NCI-H2227 treated with DMSO at 0.1 percent for 48 hours (cell line): ENCODE measurements at regions not wholly inside any gene's neighbourhood (a gene's known extent, or its start where the extent isn't known, plus 50 kb on each side); places are given as distances from the start of the nearest gene placed in this dataset.

Source experiments
- DNase-seq: peaks from one replicate; lab custom pipeline; 2025; lab: John Stamatoyannopoulos, UW

DNA sequence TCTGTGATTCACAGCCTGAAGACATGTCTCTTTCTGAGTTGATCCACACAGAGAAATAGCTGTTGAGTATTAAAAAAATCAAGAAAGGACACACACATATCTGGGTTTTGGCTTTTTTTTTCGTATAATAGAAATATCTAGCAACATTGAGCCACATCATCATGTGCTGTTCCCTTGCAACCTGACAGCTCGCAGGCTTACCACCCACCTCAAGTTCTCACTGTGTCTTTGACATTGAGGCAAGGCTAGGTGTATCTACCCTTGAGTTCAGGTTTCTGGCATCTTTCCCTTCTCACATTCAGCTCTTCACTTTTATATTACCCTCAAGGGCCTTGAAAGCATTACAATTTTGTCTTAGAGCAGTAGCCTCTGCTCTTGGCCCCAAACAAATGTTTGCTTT lies 490.3 kb upstream of the KIRREL3 start:
- DNase-seq, result no peak

DNA sequence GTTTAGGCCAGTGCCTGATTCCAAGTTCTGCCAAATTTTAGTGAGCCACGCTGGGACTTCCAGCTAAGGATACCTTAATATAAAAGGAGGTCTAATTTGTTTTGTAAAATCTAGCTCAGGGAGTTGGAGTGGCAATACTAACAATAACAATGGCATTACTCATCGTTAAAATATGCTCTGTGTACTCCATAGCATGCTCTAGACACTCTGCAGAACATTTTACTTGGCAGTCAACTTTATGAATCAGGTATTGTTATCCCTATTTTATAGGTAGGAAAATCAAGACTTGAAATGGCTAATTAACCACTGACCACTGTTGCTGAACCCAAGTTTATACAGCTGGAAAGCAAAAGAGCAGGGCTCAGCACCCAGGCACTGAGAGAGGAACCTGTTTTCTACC lies 485.0 kb upstream of the KIRREL3 start:
- no peak for DNase-seq

DNA sequence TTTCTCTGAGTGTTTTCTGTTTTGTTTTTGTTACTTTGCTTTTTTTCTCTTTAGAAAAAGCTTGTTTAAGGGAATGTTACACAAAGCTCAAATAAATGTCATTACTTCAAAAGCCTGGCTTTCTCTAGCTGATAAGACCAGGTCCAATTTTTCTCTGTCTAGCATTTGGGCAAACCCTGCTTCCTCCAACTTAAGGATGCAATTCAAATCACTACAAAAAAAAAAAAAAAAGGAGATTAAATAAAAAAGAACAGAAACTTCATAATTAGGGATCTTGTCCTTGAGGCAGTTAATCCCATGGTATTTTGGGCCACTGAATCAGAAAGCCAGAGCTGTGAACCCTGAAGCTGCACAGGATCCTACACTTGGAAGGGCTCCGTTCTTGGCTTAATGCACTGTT lies 480.8 kb upstream of the KIRREL3 start:
- DNase-seq, result no peak

DNA sequence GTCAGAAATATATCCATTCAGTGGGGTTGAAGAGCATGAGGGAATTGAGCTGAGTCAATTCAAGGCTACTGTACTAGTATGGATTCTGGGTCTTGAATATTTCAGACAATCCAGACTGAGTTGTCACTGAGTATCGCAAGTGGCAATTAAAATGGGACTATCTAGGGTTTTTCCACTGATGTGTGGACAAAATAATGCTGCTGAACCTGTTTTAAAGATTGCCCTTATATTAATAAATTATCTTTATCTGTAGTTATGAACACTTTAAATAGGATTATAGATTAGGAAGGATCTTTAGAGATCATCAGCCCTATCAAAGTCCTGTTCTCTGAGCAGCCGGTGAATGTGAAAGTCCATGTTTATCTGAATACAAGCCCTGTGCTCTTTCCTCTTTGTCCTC lies 478.3 kb upstream of the KIRREL3 start:
- DNase-seq, result no peak

DNA sequence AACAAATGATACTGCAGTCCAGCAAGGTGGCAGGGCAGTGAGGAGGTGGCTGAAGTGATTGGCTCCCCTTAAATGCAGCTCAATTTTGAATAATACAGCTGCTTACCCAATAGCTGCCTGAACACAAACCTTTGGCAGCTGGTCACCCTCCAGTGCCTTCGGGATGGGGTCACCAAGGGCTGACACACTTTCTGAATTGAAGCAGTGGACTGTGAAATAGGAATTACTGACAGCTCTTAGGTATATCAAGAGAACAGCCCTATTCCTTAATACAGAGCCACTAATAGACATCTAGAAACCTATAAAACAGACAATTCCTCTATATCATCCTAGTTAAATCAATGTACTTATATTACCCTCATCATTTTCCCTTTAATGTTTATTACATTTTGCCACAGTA lies 474.2 kb upstream of the KIRREL3 start:
- no peak for DNase-seq

DNA sequence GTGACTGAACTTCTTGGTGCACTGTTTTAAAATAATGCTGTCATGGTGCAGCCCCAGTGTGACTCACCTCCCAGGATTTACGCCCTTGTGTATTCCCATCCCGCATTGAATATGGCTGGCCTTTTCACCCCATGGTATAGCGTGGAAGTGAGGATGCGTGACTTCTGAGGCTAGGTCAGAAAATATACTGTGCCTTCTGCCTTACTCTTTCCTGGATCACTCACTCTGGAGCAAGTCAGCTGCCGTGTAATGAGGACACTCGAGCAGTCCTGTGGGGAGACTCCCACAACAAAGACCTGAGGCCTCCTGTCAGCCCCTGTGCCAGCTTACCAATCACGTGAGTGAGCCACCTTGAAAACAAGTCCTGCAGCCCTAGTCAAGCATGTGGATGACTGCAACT lies 471.9 kb upstream of the KIRREL3 start:
- no peak for DNase-seq

DNA sequence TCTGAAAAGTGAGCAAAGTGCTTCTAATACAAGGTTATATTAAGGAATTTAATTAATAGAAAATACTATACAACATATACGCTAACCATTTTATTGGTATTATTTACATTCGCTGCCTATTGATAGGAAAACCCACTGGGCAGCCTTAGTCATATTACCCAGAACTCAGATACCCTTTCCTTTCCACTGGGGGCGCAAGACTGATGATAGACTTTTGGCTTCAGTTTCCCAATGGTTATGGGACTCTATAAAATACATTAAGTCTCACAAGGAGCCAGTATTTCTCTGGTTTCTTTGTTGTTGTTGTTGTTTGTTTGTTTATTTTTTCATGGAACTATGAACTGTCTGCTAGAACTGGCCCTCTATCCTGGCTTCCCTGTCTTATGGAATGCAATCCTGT lies 471.1 kb upstream of the KIRREL3 start:
- DNase-seq, result no peak

DNA sequence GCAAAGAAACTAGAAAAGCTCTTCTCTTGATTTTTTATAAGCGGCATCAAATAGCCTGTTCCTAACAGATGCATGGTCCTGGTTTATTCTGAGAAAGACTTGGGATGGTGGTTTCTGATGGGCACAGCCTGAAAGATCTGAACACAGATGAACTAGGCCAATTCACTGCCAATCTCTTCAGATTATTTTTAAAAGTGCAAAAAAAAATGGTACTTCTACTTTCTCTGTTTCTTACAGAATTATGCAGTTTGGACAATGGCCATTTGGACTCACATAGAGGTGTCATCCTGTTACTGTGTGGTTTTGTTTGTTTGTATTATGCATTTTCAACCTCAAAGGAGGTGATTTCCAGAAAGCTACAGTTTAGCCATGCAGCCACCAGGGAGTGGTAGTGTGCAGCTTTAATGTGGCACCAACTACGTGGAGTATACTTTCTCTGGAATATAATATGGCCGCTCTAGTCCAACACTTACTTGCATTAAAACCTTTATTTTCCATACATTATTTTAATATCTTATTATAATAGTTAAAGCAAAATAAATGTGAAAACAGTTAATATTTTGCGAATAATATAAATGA lies 469.8 kb upstream of the KIRREL3 start:
- DNase-seq, result no peak

DNA sequence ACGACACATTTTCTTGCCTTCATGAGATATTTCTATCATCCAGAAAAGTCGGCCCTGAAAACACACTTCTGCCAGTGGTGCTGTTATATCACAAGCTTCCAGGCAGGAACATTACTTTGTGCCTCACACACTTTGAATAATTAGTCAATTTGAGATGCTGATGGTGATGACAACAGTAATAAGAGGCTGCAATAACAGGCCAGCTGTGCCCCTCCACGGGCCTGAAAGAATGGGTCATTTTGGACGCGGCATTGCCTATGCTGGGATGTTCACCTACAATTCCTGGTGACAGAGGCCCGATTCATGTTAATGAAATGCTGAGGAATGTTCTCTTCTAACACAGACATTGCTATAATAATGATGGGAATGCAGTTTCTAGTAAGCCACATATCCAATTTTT lies 463.8 kb upstream of the KIRREL3 start:
- DNase-seq, result no peak

DNA sequence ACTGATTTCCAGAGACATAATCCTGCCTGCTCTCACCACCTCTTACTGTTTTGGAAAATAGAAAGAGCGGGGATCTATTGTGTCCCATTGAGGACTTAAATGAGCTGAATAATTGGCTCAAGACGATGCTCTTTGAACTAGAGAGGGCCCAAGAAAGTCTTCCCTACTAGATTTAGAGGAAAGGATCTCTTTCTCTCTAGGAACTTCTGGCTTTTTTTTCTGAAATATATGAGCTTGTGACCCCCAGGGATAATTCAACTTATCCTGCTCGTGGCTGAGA lies 461.4 kb upstream of the KIRREL3 start:
- no peak for DNase-seq

DNA sequence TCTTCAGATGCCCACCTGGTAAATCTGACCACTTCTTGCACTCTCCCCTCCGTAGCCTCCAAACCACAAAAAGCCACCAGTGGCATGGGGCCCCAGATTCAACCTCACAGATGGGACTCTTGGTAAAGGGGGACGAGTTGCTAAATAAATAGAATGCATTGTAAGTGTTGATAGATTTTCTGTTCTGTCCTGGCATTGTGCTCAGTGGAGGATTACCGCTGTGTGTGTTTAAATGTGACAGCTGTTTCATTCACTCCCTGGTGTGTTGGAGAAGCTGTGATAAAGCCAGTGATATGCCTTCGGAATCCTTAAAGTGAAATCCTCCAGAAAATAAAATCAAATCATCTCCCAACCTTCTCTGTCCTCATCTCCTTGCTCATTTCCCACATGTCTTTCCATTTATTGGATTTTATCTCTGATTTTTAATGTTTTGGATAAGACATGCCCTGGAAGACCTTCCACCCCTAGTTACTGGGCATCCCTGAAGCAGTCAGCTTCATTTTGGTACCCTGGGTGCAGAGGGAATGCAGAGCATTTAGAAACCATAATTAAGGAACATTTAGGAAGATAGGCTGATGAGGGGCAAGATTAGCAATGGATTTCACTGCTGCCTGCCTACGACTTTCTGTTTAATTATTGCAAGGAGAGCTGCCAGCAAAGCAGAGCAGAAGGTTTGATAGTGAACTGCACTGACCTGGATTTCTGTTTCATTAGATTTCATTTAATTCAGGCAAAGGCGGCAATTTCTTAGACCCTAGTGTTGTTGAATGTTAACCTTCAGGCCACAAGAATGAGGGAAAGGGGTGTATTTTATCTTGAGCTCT lies 460.9 kb upstream of the KIRREL3 start:
- DNase-seq, result no peak

DNA sequence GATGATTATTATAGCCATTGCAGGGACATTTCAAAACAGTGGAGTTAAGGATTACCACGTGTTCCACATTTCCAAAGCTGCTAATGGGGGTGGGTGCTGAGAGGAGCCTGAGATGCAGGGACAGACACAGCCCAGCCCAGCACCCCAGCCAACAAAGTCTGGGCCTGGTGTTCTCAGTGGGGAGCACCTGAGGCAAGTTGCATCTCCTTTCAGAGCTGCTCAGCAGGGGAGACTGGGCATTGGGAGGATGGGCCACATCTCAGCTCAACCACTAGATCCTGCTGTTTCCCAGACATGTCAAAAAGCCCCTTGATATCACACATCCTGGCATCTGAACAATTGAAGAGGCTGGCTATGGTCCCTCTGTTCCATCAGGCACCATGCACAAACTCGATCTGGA lies 458.0 kb upstream of the KIRREL3 start:
- no peak for DNase-seq

DNA sequence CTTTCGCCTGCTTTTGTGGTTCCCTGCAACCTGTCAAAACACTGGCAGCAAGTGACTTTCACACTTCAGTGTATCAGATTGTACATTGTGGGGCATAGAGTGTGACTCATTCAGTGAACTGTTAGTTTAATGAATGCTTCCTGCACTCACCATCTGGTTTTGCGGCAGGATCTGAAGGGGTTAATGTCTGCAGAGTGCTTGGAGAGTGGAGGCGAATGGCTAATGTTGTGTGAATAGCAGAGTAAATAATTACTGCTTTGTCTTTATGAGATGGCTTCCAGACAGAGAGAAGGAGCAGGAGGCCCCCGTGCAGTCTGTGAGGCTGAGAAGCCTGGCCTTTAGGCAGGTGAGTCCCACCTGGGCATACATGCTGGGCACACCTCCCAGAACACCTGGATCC lies 454.3 kb upstream of the KIRREL3 start:
- DNase-seq, result no peak

DNA sequence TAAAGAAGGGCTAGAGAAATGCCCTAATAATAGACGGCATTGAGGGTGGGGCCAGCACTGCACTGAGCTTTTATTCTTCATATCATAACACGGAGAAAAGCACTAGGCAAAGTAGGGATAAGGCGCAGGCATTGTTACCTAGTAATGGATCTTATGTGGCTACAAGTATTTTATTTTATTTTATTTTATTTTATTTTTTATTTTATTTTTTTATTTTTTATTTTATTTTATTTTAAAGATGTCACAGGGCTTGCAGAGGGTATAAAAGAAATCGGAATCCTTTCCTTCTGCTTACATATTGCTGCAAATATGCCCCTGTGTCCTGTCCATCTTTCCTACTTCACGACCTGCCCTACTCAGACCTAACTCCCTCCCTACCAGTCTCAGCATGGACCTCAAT lies 452.0 kb upstream of the KIRREL3 start:
- DNase-seq, result no peak

DNA sequence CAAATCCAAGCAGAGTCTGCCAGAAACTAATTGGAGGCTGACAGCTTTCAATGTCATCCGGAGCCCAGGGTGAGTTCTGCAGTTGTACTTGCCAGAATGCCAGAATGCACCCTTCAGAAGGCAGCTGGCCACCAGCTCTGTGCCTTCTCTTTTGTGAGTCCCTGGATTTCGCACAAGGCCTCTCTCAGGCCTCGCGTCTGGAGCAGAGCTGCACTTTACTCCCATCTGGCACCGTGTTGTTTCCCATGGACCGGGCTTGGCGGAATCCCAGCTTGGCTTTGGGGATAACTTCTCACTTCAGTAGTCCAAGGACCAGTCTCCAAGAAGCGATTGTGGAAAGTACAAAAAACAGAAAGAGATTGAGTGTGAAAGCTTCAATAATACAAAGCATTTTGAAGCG lies 451.3 kb upstream of the KIRREL3 start:
- DNase-seq, result no peak

DNA sequence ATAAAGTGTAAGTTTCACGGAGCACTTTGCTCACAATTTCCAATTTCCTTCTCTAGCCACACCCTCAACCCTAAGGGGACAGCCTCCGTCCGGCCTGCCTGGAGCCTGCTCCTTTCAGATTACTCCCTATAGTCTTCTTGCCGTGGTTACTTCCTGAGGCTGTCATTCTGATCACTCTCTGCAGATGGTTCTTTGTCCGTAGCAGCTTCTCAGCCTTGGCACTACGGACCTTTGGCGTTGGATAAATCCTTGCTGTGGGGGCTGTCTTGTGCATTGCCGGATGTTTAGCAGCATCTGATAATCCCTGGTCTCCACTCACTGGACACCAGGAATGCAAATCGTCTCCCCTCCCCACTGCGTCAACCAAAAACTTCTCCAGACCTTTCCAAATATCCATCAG lies 447.5 kb upstream of the KIRREL3 start:
- DNase-seq, result no peak

DNA sequence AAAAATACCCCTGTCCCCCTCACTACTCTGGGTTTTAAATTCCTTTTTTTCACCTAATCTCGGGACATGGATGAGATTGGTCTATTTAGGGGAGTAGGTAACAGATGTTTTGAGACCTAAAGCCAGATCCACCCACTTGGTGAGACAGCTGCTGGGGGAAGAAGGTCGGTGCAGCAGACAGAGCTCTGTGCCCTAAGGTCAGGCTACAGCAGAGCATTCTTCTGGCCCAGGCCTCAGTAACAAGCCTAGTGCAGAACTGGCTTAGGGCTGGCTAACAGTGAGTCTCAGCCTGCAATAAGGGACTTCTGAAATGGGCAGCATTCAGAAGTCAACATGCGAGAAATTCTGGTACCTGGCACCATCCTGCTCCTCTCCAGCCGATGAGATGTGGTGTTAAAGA lies 444.9 kb upstream of the KIRREL3 start:
- no peak for DNase-seq

DNA sequence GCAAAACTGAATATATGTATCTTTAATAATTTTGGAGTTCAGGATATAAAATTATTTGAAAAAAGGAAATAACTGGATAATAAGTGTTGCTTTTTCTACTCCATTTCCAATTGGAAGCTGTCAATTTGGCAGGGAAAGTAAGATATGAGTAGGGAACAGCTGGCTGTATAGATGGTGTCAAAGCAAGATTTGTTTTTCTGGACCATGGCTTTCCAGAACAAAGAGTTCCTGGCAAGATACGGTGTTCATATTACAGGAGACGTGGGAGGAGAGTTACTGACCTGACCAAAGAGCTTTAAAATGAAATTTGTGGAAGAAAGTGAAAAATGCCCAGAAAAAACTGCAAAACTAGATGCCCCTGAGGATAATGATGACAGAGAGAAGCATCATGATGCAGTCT lies 442.7 kb upstream of the KIRREL3 start:
- DNase-seq, result no peak

DNA sequence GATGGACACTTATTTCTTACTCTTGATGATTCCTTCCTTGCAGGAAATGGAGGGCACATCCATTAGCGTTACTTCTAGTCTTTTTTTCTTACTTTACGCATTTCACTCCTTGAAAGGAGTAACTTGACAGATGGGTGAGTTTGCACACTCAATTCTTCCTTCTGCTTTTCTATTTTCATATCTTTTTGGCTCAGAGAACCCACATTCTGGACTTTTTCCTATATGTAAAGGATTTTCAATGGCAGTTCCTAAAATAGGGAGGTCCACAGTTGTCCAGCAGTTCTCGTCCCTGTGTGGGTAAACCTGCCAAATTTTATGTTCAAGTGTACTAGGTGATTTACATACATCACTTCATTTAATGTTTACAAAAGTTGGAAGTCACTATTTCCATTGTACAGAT lies 440.0 kb upstream of the KIRREL3 start:
- DNase-seq, result no peak

DNA sequence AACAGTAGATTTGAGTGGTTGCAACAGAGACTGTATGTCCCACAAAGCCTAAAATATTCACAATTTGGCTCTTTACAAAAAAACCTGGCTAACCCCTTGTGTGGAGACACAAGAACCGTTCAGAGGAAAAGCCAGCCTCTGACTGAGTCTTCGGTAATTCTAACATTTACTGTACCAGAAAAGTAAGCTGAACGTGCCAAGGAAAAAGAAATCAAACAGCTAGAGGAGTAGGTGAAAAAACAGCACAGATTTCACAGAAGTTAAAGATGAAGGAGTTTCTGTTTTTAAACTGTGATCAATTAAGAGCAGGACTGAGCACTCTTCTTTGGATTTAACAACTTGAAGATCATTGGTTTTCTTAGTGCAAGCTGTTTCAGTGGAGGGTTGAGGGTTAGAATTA lies 424.7 kb upstream of the KIRREL3 start:
- no peak for DNase-seq

DNA sequence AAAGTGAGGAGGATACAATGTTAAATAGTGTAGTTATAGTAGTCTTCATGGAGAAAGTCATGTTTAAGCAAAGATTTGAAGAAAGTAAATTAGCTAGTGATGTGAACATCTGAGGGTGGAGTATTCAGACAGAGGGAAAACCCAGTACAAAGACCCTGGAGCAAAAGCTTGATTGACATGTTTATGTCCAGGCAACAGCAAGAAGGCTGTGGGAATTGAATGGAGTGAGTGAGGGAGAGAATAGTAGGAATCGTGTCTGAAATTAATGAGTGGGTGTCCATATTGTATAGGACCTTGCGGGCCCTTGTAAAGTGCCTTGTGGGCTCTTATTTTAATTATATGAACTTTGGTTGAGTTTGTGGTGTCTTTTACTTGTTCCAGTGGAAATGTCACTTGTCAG lies 424.1 kb upstream of the KIRREL3 start:
- DNase-seq, result no peak

DNA sequence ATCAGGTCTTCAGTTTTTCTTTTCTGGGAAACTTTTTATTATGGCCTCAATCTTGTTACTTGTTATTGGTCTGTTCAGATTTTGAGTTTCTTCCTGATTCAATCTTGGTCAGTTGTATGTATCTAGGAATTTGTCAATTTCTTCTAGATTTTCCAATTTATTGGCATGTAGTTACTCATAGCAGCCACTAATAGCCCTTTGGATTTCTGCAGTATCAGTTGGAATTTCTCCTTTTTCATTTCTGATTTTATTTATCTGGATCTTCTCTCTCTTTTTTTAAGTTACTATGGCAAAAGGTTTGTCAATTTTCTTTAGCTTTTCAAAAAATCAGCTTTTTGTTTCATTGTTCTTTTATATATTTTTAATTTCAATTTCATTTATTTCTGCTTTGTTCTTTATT lies 419.6 kb upstream of the KIRREL3 start:
- no peak for DNase-seq

DNA sequence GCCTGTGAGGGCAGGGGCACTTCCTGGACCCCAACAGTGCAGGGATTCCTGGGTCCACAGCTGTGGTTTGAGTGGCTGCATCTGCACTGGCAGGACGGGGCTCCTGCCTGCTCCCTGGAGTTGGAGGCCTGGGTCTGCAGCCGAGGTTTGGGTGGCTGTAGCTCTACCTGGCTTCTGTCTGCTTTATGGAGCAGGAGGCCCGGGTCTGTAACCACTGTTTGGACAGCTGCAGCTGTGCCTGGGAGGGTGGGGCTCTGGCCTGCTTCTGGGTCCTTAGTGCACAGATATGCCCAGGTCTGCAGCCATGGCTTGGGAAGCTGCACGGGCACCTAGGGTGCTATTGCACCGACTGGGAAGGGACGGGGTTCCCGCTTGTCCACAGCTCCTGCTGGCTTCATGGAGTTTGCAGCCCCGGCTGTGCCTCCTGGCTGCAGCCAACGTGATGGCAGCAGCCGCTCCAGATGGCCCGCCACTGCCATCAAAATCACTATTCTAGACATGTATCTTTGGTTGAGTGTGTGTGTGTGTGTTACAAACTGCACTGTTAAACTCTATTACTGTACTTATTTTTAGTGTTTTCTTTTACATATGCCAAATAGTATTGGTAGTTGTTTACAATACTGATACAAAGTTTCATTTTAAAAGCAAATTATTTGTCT lies 412.3 kb upstream of the KIRREL3 start:
- DNase-seq, result no peak

DNA sequence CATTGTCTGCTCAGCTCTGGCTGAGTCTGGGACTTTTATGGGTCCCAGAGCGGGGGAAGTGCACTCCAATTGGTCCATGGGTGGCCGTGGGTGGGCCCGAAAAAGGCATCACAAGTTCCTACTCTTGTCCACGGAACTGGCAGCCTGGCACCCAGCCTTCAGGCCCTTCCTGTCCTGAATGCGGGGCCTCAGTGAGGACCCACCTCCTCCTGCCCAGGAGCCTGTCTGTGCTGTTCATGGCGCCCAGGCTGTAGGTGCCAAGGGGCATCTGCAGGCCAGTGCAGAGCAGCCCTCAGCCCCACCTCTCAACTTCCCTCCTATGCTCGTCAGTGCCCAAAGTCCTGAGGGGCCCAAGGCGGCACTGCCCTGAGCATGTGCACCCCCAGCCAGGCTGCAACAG lies 411.7 kb upstream of the KIRREL3 start:
- no peak for DNase-seq
